OCI-LY7 (cell line): ENCODE measurements at regions not wholly inside any gene's neighbourhood (a gene's known extent, or its start where the extent isn't known, plus 50 kb on each side); places are given as distances from the start of the nearest gene placed in this dataset.

Experiments used
- CTCF ChIP-seq: fragments of 200-600 bp; sonication (generic); conservative IDR thresholded peaks from 2 replicates; pipeline ENCODE4 v1.5.1; 2014; ENCODE audit warnings: mild to moderate bottlenecking, antibody characterized with exemption, low read length, moderate library complexity, mixed read lengths
- EZH2phosphoT487 ChIP-seq: fragments of 200-600 bp; sonication (generic); IDR thresholded peaks from 2 replicates; pipeline ENCODE4 v1.6.1; 2018; ENCODE audit warnings: low read depth, borderline replicate concordance, mild to moderate bottlenecking, mixed run types, antibody characterized with exemption, low read length, moderate library complexity, mixed read lengths

GRCh38 chr2:123693836-123694235, 331.3 kb upstream of the CNTNAP5 start:
- TF ChIP-seq CTCF: no peak
- TF ChIP-seq EZH2phosphoT487: no peak
